Sigmoid colon (tissue), 6 donors: ENCODE measurements at regions not wholly inside any gene's neighbourhood (a gene's known extent, or its start where the extent isn't known, plus 50 kb on each side); places are given as distances from the start of the nearest gene placed in this dataset.

Source experiments
- DNase-seq: peaks from one replicate; pipeline ENCODE4 v3.0.0-alpha.2; 2019
- H3K27ac ChIP-seq, 4 donors: fragments of 200-600 bp; sonication (generic); one replicate each; pipeline ENCODE4 v1.5.1; 2016 to 2019; ENCODE audit warnings: mild to moderate bottlenecking in 1 of 4
- H3K27me3 ChIP-seq, 3 donors: fragments of 200-600 bp; sonication (generic); one replicate each; pipeline ENCODE4 v1.5.1; 2019; ENCODE audit warnings: mild to moderate bottlenecking in 1 of 3
- H3K36me3 ChIP-seq, 4 donors: fragments of 200-600 bp; sonication (generic); one replicate each; pipeline ENCODE4 v1.5.1; 2016 to 2019
- H3K4me1 ChIP-seq, 4 donors: fragments of 200-600 bp; sonication (generic); one replicate each; pipeline ENCODE4 v1.5.1; 2017 to 2019
- H3K4me3 ChIP-seq, 4 donors: fragments of 200-600 bp; sonication (generic); one replicate each; pipeline ENCODE4 v1.5.1; 2017 to 2019; ENCODE audit warnings: mild to moderate bottlenecking in 2 of 4, moderate library complexity in 1 of 4
- H3K9me3 ChIP-seq, 4 donors: fragments of 200-600 bp in 3 of 4; sonication (generic) in 3 of 4; one replicate each; pipeline versions ENCODE4 v1.5.1 to v1.6.1; 2013 to 2019
- CTCF ChIP-seq, 4 experiments: fragments of 450-650 bp in 3 of 4; fragments of 200-600 bp in 1 of 4; IDR thresholded peaks; one replicate each; pipeline ENCODE4 v1.5.1; 2016 to 2019; ENCODE audit warnings: antibody characterized with exemption in 4 of 4, mild to moderate bottlenecking in 3 of 4, moderate library complexity in 2 of 4
- EP300 ChIP-seq, 4 donors: sonication (generic); formaldehyde crosslinking; IDR thresholded peaks; one replicate each; pipeline ENCODE4 v1.6.1; 2017; ENCODE audit warnings: antibody characterized with exemption in 4 of 4
- POLR2A ChIP-seq, 2 donors: fragments of 450-650 bp; IDR thresholded peaks; one replicate each; pipeline ENCODE4 v1.6.1; 2016; ENCODE audit warnings: antibody characterized with exemption in 2 of 2, mild to moderate bottlenecking in 2 of 2, moderate library complexity in 2 of 2
- POLR2AphosphoS5 ChIP-seq, 4 donors: sonication (generic); formaldehyde crosslinking; IDR thresholded peaks; one replicate each; pipeline ENCODE4 v1.6.1; 2017; ENCODE audit warnings: antibody characterized with exemption in 4 of 4
- WGBS, 2 donors: extraction: QIAGEN DNeasy Blood & Tissue Kit; methylation state at CpG; one replicate each; pipeline ENCODE4 v1.1.7; 2013; 5-methylcytosine and 5-hydroxymethylcytosine counted together
- intact Hi-C: fragments of 100-400 bp; cut with DNase I; formaldehyde crosslinking; loops from one replicate; pipeline ENCODE4 v1.15.1; 2023
- donor health status: healthy with polysubstance abuse.
- donor health status: healthy.

- intact Hi-C loops, result no loop called here
- no peak for TF ChIP-seq CTCF (IDR thresholded peaks at IDR 0.05)
- TF ChIP-seq EP300 (IDR thresholded peaks at IDR 0.05), result no peak
- no peak for TF ChIP-seq POLR2AphosphoS5 (IDR thresholded peaks at IDR 0.05)
- TF ChIP-seq POLR2A (IDR thresholded peaks at IDR 0.05), result no peak
- H3K4me1 ChIP-seq, result peaks cover 0 to 16% (median 8%) of the 10 kb centered on the region in 4 donors
Measured at GRCh38 chr5:60369391-60369790, 330.6 kb downstream of the DEPDC1B start.

GRCh38 chr5:60368100-60368499 is 331.9 kb downstream of the DEPDC1B start:
- WGBS, 2 donors, result 82 to 92% methylated on average over 5 of the region's 5 CpGs
- no peak for DNase-seq
- H3K27me3 ChIP-seq, result no peaks in the 10 kb centered on the region
- H3K27ac ChIP-seq, result no peak overlapping the region
- H3K36me3 ChIP-seq, result no peaks in the 10 kb centered on the region
- no peaks in the 10 kb centered on the region for H3K9me3 ChIP-seq
- H3K4me1 ChIP-seq, result peaks cover 0 to 16% (median 8%) of the 10 kb centered on the region in 4 donors
- no peak for TF ChIP-seq POLR2AphosphoS5 (IDR thresholded peaks at IDR 0.05)
- TF ChIP-seq EP300 (IDR thresholded peaks at IDR 0.05), result no peak
- no peak for TF ChIP-seq POLR2A (IDR thresholded peaks at IDR 0.05)
- TF ChIP-seq CTCF (IDR thresholded peaks at IDR 0.05), result no peak
- no peak overlapping the region for H3K4me3 ChIP-seq
- intact Hi-C loops, result no loop called here

More at GRCh38 chr5:60369391-60369790, 330.6 kb downstream of the DEPDC1B start:
- Histone ChIP-seq H3K36me3 (no peaks in the 10 kb centered on the region), H3K9me3 (no peaks in the 10 kb centered on the region), H3K4me3 (no peak overlapping the region), H3K27me3 (no peaks in the 10 kb centered on the region), H3K27ac (no peak overlapping the region)
- DNase-seq, result no peak
- 94 to 96% methylated on average over 4 of the region's 4 CpGs for WGBS, 2 donors

- Histone ChIP-seq H3K27me3 (no peaks in the 10 kb centered on the region), H3K4me3 (no peak overlapping the region), H3K27ac (peak overlapping the region in 1 of 4 donors; percentile 54), H3K4me1 (peaks cover 0 to 16% (median 8%) of the 10 kb centered on the region in 4 donors), H3K36me3 (no peaks in the 10 kb centered on the region), H3K9me3 (no peaks in the 10 kb centered on the region)
- 37 to 91% methylated on average over 2 of the region's 2 CpGs for WGBS, 2 donors
- TF ChIP-seq POLR2AphosphoS5 (IDR thresholded peaks at IDR 0.05), result peak in 3 of 4 donors; percentile 27
- no peak for TF ChIP-seq CTCF (IDR thresholded peaks at IDR 0.05)
- TF ChIP-seq POLR2A (IDR thresholded peaks at IDR 0.05), result no peak
- TF ChIP-seq EP300 (IDR thresholded peaks at IDR 0.05), result no peak
- no peak for DNase-seq
- intact Hi-C loops, result no loop called here
Measured at GRCh38 chr5:60366489-60366888, 333.5 kb downstream of the DEPDC1B start.

- 50 to 73% methylated on average over 1 of the region's 1 CpG for whole genome bisulfite sequencing, 2 donors
- no peaks in the 10 kb centered on the region for H3K9me3 ChIP-seq
- H3K36me3 ChIP-seq, result no peaks in the 10 kb centered on the region
- H3K4me1 ChIP-seq, result peaks cover 0 to 16% (median 8%) of the 10 kb centered on the region in 4 donors
- intact Hi-C loops, result no loop called here
- no peak overlapping the region for H3K4me3 ChIP-seq
- no peak for TF ChIP-seq CTCF (IDR thresholded peaks at IDR 0.05)
- no peak for DNase-seq
- no peaks in the 10 kb centered on the region for H3K27me3 ChIP-seq
- no peak overlapping the region for H3K27ac ChIP-seq
Measured at GRCh38 chr5:60365001-60365400, 335.0 kb downstream of the DEPDC1B start.

- Histone ChIP-seq H3K27me3 (no peaks in the 10 kb centered on the region), H3K36me3 (no peaks in the 10 kb centered on the region), H3K27ac (no peak overlapping the region), H3K4me3 (no peak overlapping the region), H3K9me3 (no peaks in the 10 kb centered on the region), H3K4me1 (peaks cover 0 to 20% (median 11%) of the 10 kb centered on the region in 4 donors)
- intact Hi-C loops, result no loop called here
- TF ChIP-seq CTCF (IDR thresholded peaks at IDR 0.05), result no peak
- TF ChIP-seq POLR2AphosphoS5 (IDR thresholded peaks at IDR 0.05), result no peak
- TF ChIP-seq EP300 (IDR thresholded peaks at IDR 0.05), result no peak
- no peak for TF ChIP-seq POLR2A (IDR thresholded peaks at IDR 0.05)
- no peak for DNase-seq
Measured at GRCh38 chr5:60362158-60362557, 337.8 kb downstream of the DEPDC1B start.
